PC-9 (cell line): ENCODE measurements at regions not wholly inside any gene's neighbourhood (a gene's known extent, or its start where the extent isn't known, plus 50 kb on each side); places are given as distances from the start of the nearest gene placed in this dataset.

ENCODE experiments used
- CTCF ChIP-seq: fragments of 200-600 bp; sonication (generic); conservative IDR thresholded peaks from 2 replicates; pipeline ENCODE4 v1.6.1; 2017; ENCODE audit warnings: mixed run types, antibody characterized with exemption, mild to moderate bottlenecking, moderate library complexity
- EZH2 ChIP-seq: fragments of 200-600 bp; sonication (generic); IDR thresholded peaks from 2 replicates; pipeline ENCODE4 v1.8.0; 2017; ENCODE audit warnings: antibody characterized with exemption, low read depth

- no peak for TF ChIP-seq CTCF
- no peak for TF ChIP-seq EZH2
These were observed 150.3 kb upstream of the NR2F2 start for GRCh38 chr15:96180087-96180748.
